H7 (cell line): ENCODE measurements at regions not wholly inside any gene's neighbourhood (a gene's known extent, or its start where the extent isn't known, plus 50 kb on each side); places are given as distances from the start of the nearest gene placed in this dataset.

Experiments
- DNase-seq: peaks from one replicate; pipeline ENCODE4 v3.0.0; 2012
- H3K27me3 ChIP-seq: 2 replicates; pipeline ENCODE4 v1.6.0; 2011; ENCODE audit warnings: mild to moderate bottlenecking, low read length; ENCODE audit not compliant: control insufficient read depth, insufficient read depth
- H3K36me3 ChIP-seq: replicated peaks from 2 replicates; pipeline ENCODE4 v1.5.1; 2011; ENCODE audit warnings: low read length; ENCODE audit not compliant: control insufficient read depth, insufficient read depth
- H3K4me3 ChIP-seq: 2 replicates; pipeline ENCODE4 v1.5.1; 2011; ENCODE audit warnings: low read depth, mild to moderate bottlenecking, control low read depth, low read length, moderate library complexity; ENCODE audit not compliant: insufficient read depth

DNA sequence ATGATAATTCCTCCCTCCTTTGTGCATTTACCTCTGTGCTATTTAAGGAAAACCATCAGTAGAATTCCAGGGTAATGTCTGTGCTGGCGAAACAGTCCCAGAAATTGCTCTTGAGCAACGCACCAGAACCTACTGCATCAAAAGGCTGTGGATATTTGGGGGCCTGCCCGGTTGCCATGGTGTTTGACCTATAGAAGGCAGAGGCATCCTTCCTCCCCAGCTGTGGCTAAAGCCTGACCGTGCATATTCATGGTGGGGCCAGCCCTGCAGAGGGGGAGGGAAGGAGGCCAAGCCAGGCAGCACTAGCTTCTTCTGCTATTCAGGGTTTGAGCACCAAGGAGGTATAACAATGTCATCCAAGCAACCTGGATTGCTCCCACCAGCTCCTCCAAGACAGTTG is 215.0 kb upstream of the E2F8 start:
- Histone ChIP-seq H3K4me3 (no peak overlapping the region), H3K27me3 (no peaks in the 10 kb centered on the region), H3K36me3 (no peaks in the 10 kb centered on the region)
- peak; percentile 62 for DNase-seq

DNA sequence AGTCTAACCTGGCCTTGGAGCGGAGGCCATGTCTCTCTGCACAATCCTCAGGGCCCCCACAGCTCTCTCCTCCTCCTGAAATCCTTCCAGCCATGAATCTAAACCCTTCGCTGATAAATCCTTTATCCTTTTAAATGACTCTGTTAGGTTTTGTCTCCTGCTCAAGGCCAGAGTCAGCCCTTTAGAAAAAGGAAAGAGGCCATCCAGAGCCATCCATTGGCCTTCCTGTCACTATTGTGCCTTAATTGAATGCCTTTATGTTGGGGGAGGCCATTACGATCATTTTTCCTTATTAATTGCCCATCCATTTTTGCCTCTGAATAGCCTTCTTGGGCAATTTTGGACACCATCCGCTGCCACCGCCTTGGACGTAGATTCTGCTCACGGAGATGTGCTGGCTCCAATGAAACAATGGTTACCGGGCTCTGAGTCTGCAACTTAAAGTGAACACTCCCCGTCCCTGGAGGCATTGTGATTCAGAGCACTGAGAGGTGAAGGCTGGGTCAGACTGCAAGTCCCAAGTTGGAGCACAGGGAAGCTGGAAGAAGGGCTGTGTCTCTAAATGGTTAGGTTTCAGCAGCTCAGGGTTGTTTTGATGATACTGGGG is 213.0 kb upstream of the E2F8 start:
- no peak for DNase-seq

GRCh38 chr11:19451609-19452008 is 210.9 kb upstream of the E2F8 start:
- no peaks in the 10 kb centered on the region for H3K36me3 ChIP-seq
- no peak overlapping the region for H3K4me3 ChIP-seq
- H3K27me3 ChIP-seq: no peaks in the 10 kb centered on the region
- DNase-seq: no peak

More for the DNA sequence above, 213.0 kb upstream of the E2F8 start:
- Histone ChIP-seq H3K27me3 (no peaks in the 10 kb centered on the region), H3K36me3 (no peaks in the 10 kb centered on the region), H3K4me3 (no peak overlapping the region)

- H3K36me3 ChIP-seq: no peaks in the 10 kb centered on the region
- no peak for DNase-seq
- no peaks in the 10 kb centered on the region for H3K27me3 ChIP-seq
- H3K4me3 ChIP-seq: no peak overlapping the region
These were observed 209.5 kb upstream of the E2F8 start for GRCh38 chr11:19450282-19450681.

- no peak overlapping the region for H3K4me3 ChIP-seq
- no peaks in the 10 kb centered on the region for H3K36me3 ChIP-seq
- DNase-seq: no peak
- H3K27me3 ChIP-seq: no peaks in the 10 kb centered on the region
These were observed 207.9 kb upstream of the E2F8 start for GRCh38 chr11:19448651-19449050.

GRCh38 chr11:19447150-19447566 is 206.4 kb upstream of the E2F8 start:
- no peak for DNase-seq
- no peaks in the 10 kb centered on the region for H3K36me3 ChIP-seq
- no peak overlapping the region for H3K4me3 ChIP-seq
- H3K27me3 ChIP-seq: no peaks in the 10 kb centered on the region

GRCh38 chr11:19445771-19446170 is 205.0 kb upstream of the E2F8 start:
- H3K36me3 ChIP-seq: no peaks in the 10 kb centered on the region

DNA sequence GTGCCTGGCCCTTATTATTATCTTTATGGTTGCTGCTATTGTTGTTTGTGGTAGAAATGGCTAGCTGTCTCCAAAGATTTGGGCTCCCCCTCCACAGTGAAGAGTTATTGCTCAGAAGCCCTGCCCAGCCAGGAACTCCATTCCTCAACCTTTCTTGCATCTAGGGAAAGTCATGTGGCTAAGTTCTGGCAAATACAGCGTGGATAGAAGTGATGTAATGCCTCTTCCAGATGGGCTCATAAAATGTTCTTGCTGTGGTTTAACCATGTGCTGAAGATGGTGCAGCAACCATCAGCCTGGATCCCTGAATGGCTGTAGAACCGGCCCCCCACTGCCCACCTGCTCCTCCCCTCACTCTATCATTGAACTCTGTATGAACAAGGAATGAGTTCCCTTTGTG is 203.5 kb upstream of the E2F8 start:
- Histone ChIP-seq H3K4me3 (no peak overlapping the region), H3K27me3 (no peaks in the 10 kb centered on the region), H3K36me3 (no peaks in the 10 kb centered on the region)
- DNase-seq: no peak

More at GRCh38 chr11:19445771-19446170, 205.0 kb upstream of the E2F8 start:
- Histone ChIP-seq H3K4me3 (no peak overlapping the region), H3K27me3 (no peaks in the 10 kb centered on the region)
- no peak for DNase-seq

- DNase-seq: no peak
- Histone ChIP-seq H3K4me3 (no peak overlapping the region), H3K27me3 (no peaks in the 10 kb centered on the region), H3K36me3 (no peaks in the 10 kb centered on the region)
These were observed 201.8 kb upstream of the E2F8 start for GRCh38 chr11:19442554-19442910.

DNA sequence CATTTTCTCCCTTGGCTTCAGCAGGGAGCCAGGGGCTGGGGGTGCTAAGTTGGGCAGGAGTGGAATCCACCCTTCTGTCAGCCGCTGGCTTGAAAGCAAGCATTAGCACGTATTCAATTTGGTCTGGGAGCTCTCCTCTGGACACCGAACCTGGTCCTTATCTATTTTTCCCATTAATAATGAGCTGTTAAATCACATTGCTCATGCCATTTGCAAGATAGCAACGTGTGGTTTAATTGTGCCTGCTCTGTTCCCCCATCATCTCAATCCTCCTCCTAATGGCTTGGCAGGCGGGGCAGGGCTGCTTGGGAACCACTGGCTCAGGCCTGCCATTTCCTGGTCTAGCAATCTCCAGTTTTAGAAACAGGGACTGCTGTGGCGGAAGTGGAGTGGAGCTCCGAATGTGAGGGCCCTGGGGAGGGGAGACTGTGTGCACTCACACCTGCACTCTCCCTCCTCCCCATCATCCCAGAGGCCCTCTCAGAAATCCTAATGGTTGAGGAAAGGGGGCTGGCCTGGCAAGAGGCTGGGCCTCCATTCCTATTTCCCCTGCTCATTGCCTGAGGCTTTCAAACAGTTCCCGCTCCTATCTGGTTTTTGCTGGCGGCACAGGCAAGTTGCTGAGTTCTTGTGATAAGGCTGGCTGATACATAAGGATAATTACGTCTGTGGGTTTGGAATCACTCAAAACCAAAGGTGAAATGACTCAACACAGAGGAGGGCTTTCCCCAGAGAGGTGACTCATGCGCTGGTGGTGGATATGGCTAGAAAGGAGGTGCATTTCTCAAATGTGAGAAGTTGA is 201.2 kb upstream of the E2F8 start:
- Histone ChIP-seq H3K4me3 (no peak overlapping the region), H3K36me3 (no peaks in the 10 kb centered on the region), H3K27me3 (no peaks in the 10 kb centered on the region)
- DNase-seq: no peak

GRCh38 chr11:19441288-19441687 is 200.5 kb upstream of the E2F8 start:
- H3K36me3 ChIP-seq: no peaks in the 10 kb centered on the region
- H3K27me3 ChIP-seq: no peaks in the 10 kb centered on the region
- H3K4me3 ChIP-seq: no peak overlapping the region
- no peak for DNase-seq

DNA sequence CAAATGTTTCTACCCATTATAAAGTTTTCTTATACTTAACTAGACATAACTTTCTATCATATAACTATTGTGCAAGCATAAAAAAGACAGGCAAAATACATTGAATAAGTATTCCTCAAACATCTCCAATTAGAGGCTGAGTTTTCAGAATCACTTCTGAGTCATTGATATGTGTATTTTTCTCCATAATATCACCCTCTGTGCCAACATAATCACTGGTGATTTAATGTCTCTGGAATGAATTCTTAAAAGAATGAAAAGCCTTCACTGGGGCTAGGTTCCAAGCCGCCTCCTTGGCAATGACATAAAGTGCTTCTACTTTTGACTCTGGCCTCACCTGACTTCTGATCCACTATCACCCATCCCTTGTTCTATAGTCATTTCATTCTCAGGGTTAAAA is 197.0 kb upstream of the E2F8 start:
- no peak overlapping the region for H3K4me3 ChIP-seq
- DNase-seq: no peak
- no peaks in the 10 kb centered on the region for H3K36me3 ChIP-seq
- no peaks in the 10 kb centered on the region for H3K27me3 ChIP-seq

- no peak for DNase-seq
- H3K27me3 ChIP-seq: no peaks in the 10 kb centered on the region
- H3K4me3 ChIP-seq: no peak overlapping the region
- no peaks in the 10 kb centered on the region for H3K36me3 ChIP-seq
These were observed 196.2 kb upstream of the E2F8 start for GRCh38 chr11:19436932-19437331.

GRCh38 chr11:19435306-19435989 is 194.7 kb upstream of the E2F8 start:
- H3K27me3 ChIP-seq: no peaks in the 10 kb centered on the region
- DNase-seq: no peak
- no peak overlapping the region for H3K4me3 ChIP-seq

GRCh38 chr11:19433791-19434190 is 193.0 kb upstream of the E2F8 start:
- Histone ChIP-seq H3K4me3 (no peak overlapping the region), H3K27me3 (no peaks in the 10 kb centered on the region), H3K36me3 (no peaks in the 10 kb centered on the region)
- no peak for DNase-seq

More at GRCh38 chr11:19435306-19435989, 194.7 kb upstream of the E2F8 start:
- no peaks in the 10 kb centered on the region for H3K36me3 ChIP-seq
